Fibroblast of villous mesenchyme (primary cell): ENCODE measurements at regions not wholly inside any gene's neighbourhood (a gene's known extent, or its start where the extent isn't known, plus 50 kb on each side); places are given as distances from the start of the nearest gene placed in this dataset.

Experiments
- DNase-seq: peaks from one replicate; pipeline ENCODE4 v3.0.0-alpha.2; 2010; ENCODE audit warnings: low read depth
- H3K4me3 ChIP-seq: 2 replicates; pipeline ENCODE4 v1.5.1; 2011; ENCODE audit warnings: low read depth, mild to moderate bottlenecking, low read length
- CTCF ChIP-seq: IDR thresholded peaks from 2 replicates; pipeline ENCODE4 v1.5.1; 2012; ENCODE audit warnings: low read depth, mild to moderate bottlenecking, low read length; ENCODE audit not compliant: insufficient read depth

GRCh38 chr22:48223488-48224190 lies 1461.2 kb downstream of the TBC1D22A start:
- H3K4me3 ChIP-seq = no peak overlapping the region
- no peak for DNase-seq
- no peak for TF ChIP-seq CTCF

GRCh38 chr22:48222742-48223487 lies 1460.5 kb downstream of the TBC1D22A start:
- no peak for TF ChIP-seq CTCF
- DNase-seq = no peak

GRCh38 chr22:48218889-48219420 lies 1456.5 kb downstream of the TBC1D22A start:
- DNase-seq = no peak
- no peak for TF ChIP-seq CTCF
- no peak overlapping the region for H3K4me3 ChIP-seq

More at GRCh38 chr22:48222742-48223487, 1460.5 kb downstream of the TBC1D22A start:
- no peak overlapping the region for H3K4me3 ChIP-seq

- TF ChIP-seq CTCF = no peak
- DNase-seq = no peak
- no peak overlapping the region for H3K4me3 ChIP-seq
These were observed 1455.1 kb downstream of the TBC1D22A start for GRCh38 chr22:48217596-48217995.

- no peak for DNase-seq
- no peak for TF ChIP-seq CTCF
- no peak overlapping the region for H3K4me3 ChIP-seq
These were observed 1450.3 kb downstream of the TBC1D22A start for GRCh38 chr22:48212727-48213126.

GRCh38 chr22:48210812-48211211 lies 1448.4 kb downstream of the TBC1D22A start:
- no peak for TF ChIP-seq CTCF
- no peak for DNase-seq
- H3K4me3 ChIP-seq = no peak overlapping the region
